ENCODE measurements at regions not wholly inside any gene's neighbourhood (a gene's known extent, or its start where the extent isn't known, plus 50 kb on each side); places are given as distances from the start of the nearest gene placed in this dataset.

DNA sequence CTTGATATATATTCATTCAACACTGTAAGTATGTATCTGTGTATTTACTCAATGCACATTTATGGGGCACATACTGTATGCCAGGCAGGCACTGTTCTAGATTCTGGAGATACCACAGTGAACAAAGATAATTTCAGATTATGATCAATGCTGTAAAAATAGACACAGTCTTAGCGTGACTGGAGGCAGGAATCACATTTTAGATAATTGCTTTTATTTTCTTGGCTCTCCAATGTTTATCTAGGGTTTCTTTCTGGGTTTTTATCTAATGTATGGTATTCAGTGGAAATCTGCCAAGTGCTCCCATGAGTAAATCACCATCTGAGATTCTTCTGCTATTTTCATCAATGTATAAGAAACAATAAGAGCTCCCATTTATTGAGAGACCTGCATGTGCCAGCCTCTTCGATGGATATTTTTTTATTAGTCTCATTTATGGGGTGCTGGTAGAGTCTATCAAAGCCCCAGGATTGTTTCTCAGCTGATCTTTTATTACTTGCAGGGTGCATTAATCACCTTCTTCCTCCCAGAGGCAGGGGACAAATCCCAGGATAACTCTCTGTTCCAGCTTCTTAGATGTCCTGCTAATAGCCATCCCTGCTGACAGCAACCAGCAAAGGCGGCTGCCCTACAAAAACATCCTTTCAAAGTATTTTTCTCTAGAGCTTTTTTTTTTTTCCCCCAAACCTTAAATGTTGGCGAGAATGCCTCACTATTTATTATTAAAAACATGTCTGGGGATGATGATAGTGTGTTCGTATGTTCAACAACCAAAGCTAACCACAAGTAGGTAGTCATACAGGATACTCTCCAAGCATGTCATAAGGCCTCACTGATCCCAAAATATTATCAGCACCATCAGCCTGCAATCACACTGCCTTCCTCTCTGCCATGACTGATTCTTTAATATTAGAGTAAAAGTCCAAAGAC lies 331.0 kb upstream of the RASGRP1 start:
- POLR2A ChIA-PET: interaction anchor here (0.6 kb wide), 1 partner anchor 81 kb away, joined by 6 read pairs; no protein-coding TSS in a partner anchor
- CTCF ChIA-PET: no interaction called here
- no peaks in the 10 kb centered on the region for H3K36me3 ChIP-seq (ENCODE audit: control insufficient read depth, insufficient read depth, low read length)
- no peak overlapping the region for H3K4me3 ChIP-seq (ENCODE audit: low read depth in 2 of 2, low read length in 2 of 2)
- no TSS peak for BruUV-seq (replicated peaks)
- DNase-seq (ENCODE audit: low read depth, low spot score) (no peak), ATAC-seq (no peak; the same call in 1 of the 2 replicates)
- in situ Hi-C loops (cut with HindIII; ENCODE audit: low pct_unique_long_range_greater_than_20kb, low sequenced_read_pairs) (no loop called here), intact Hi-C loops (cut with micrococcal nuclease; ENCODE audit: unreplicated experiment) (no loop called here)
- peak overlapping the region; percentile 48; the same call in 1 of the 2 replicates for H3K27ac ChIP-seq (ENCODE audit: low read length)
- H3K27me3 ChIP-seq (ENCODE audit: control insufficient read depth, insufficient read depth, low read length): no peaks in the 10 kb centered on the region
- H3K9me3 ChIP-seq (ENCODE audit: control insufficient read depth, insufficient read depth, low read depth, low read length): no peaks in the 10 kb centered on the region
- TF ChIP-seq SIN3A (IDR thresholded peaks at IDR 0.05; ENCODE audit: borderline replicate concordance, insufficient read depth, low read depth, low read length): no peak
- TF ChIP-seq, protein P1, sequence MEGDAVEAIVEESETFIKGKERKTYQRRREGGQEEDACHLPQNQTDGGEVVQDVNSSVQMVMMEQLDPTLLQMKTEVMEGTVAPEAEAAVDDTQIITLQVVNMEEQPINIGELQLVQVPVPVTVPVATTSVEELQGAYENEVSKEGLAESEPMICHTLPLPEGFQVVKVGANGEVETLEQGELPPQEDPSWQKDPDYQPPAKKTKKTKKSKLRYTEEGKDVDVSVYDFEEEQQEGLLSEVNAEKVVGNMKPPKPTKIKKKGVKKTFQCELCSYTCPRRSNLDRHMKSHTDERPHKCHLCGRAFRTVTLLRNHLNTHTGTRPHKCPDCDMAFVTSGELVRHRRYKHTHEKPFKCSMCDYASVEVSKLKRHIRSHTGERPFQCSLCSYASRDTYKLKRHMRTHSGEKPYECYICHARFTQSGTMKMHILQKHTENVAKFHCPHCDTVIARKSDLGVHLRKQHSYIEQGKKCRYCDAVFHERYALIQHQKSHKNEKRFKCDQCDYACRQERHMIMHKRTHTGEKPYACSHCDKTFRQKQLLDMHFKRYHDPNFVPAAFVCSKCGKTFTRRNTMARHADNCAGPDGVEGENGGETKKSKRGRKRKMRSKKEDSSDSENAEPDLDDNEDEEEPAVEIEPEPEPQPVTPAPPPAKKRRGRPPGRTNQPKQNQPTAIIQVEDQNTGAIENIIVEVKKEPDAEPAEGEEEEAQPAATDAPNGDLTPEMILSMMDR (IDR thresholded peaks at IDR 0.05): no peak
- TF ChIP-seq POLR2AphosphoS5 (IDR thresholded peaks at IDR 0.05; ENCODE audit: low read depth, low read length): no peak
- TF ChIP-seq, protein P2, sequence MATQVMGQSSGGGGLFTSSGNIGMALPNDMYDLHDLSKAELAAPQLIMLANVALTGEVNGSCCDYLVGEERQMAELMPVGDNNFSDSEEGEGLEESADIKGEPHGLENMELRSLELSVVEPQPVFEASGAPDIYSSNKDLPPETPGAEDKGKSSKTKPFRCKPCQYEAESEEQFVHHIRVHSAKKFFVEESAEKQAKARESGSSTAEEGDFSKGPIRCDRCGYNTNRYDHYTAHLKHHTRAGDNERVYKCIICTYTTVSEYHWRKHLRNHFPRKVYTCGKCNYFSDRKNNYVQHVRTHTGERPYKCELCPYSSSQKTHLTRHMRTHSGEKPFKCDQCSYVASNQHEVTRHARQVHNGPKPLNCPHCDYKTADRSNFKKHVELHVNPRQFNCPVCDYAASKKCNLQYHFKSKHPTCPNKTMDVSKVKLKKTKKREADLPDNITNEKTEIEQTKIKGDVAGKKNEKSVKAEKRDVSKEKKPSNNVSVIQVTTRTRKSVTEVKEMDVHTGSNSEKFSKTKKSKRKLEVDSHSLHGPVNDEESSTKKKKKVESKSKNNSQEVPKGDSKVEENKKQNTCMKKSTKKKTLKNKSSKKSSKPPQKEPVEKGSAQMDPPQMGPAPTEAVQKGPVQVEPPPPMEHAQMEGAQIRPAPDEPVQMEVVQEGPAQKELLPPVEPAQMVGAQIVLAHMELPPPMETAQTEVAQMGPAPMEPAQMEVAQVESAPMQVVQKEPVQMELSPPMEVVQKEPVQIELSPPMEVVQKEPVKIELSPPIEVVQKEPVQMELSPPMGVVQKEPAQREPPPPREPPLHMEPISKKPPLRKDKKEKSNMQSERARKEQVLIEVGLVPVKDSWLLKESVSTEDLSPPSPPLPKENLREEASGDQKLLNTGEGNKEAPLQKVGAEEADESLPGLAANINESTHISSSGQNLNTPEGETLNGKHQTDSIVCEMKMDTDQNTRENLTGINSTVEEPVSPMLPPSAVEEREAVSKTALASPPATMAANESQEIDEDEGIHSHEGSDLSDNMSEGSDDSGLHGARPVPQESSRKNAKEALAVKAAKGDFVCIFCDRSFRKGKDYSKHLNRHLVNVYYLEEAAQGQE (IDR thresholded peaks at IDR 0.05; ENCODE audit: insufficient read depth in 1 of 2, low read depth in 2 of 2, low read length in 1 of 2): no peak
- no peak for TF ChIP-seq TCF7L2 (IDR thresholded peaks at IDR 0.05; ENCODE audit: low read depth, low read length)
- 0 out of 2 replicates have a peak, but pooled peaks cover 3% of the 10 kb centered on the region for H3K4me1 ChIP-seq (ENCODE audit: control insufficient read depth, insufficient read depth, low read length)

DNA sequence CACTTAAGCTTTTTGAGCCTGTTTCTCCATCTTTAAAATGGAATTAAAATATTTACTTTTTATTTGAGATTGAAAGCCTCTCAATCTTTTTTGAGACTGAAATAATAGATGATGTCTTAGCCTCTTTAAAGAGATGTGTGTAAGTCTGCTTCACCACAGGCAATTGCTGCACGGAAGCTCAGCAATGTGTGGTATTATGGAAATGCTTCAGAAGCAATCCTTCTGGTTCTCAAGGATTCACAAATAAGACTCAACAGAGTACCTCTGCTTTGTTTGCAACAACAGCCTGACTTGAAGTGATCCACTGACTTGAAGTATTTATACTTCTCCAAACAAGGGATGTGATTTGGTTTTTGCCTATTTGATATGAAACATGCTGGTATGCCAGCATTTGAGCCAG lies 332.0 kb upstream of the RASGRP1 start:
- H3K27me3 ChIP-seq (ENCODE audit: control insufficient read depth, insufficient read depth, low read length): no peaks in the 10 kb centered on the region
- 0 out of 2 replicates have a peak, but pooled peaks cover 3% of the 10 kb centered on the region for H3K4me1 ChIP-seq (ENCODE audit: control insufficient read depth, insufficient read depth, low read length)
- H3K4me3 ChIP-seq (ENCODE audit: low read depth in 2 of 2, low read length in 2 of 2): no peak overlapping the region
- TF ChIP-seq SIN3A (IDR thresholded peaks at IDR 0.05; ENCODE audit: borderline replicate concordance, insufficient read depth, low read depth, low read length) (no peak), TCF7L2 (IDR thresholded peaks at IDR 0.05; ENCODE audit: low read depth, low read length) (no peak), POLR2AphosphoS5 (IDR thresholded peaks at IDR 0.05; ENCODE audit: low read depth, low read length) (no peak)
- TF ChIP-seq, protein P2 (IDR thresholded peaks at IDR 0.05; ENCODE audit: insufficient read depth in 1 of 2, low read depth in 2 of 2, low read length in 1 of 2): no peak
- TF ChIP-seq, protein P1 (IDR thresholded peaks at IDR 0.05): no peak
- intact Hi-C loops (cut with micrococcal nuclease; ENCODE audit: unreplicated experiment): no loop called here
- H3K27ac ChIP-seq (ENCODE audit: low read length): no peak overlapping the region; the same call in 1 of the 2 replicates
- CTCF ChIA-PET: no interaction called here
- no peaks in the 10 kb centered on the region for H3K36me3 ChIP-seq (ENCODE audit: control insufficient read depth, insufficient read depth, low read length)
- in situ Hi-C loops (cut with HindIII; ENCODE audit: low pct_unique_long_range_greater_than_20kb, low sequenced_read_pairs): no loop called here
- no peak for DNase-seq (ENCODE audit: low read depth, low spot score)
- POLR2A ChIA-PET: interaction anchor here (0.6 kb wide), 1 partner anchor 21 kb away, joined by 3 read pairs; no protein-coding TSS in a partner anchor
- no peak for ATAC-seq
- BruUV-seq (replicated peaks): no TSS peak
- H3K9me3 ChIP-seq (ENCODE audit: control insufficient read depth, insufficient read depth, low read depth, low read length): no peaks in the 10 kb centered on the region

All from Panc1 (cell line).